Left ventricle myocardium inferior (tissue), 1 donor: ENCODE measurements at regions not wholly inside any gene's neighbourhood (a gene's known extent, or its start where the extent isn't known, plus 50 kb on each side); places are given as distances from the start of the nearest gene placed in this dataset.
A peak's percentile ranks its signal among the peaks of the same experiment; 100 is the strongest.

Source experiments
- DNase-seq: peaks from one replicate; pipeline ENCODE4 v3.0.0-alpha.2; 2020
- H3K27ac ChIP-seq: fragments of 200-600 bp; replicated peaks from 2 replicates; pipeline ENCODE4 v1.8.0; 2021
- H3K27me3 ChIP-seq: fragments of 200-600 bp; 2 replicates; pipeline ENCODE4 v1.8.0; 2021; ENCODE audit warnings: low read depth
- H3K36me3 ChIP-seq: fragments of 200-600 bp; 2 replicates; pipeline ENCODE4 v1.8.0; 2021
- H3K4me1 ChIP-seq: fragments of 200-600 bp; 2 replicates; pipeline ENCODE4 v1.8.0; 2021
- H3K4me3 ChIP-seq: fragments of 200-600 bp; 2 replicates; pipeline ENCODE4 v1.8.0; 2021; ENCODE audit warnings: mild to moderate bottlenecking, moderate library complexity
- H3K9me3 ChIP-seq: fragments of 200-600 bp; replicated peaks from 2 replicates; pipeline ENCODE4 v1.8.0; 2021
- intact Hi-C: fragments of 100-400 bp; cut with micrococcal nuclease; formaldehyde crosslinking; loops from one replicate; pipeline ENCODE4 v1.11.0; 2022
- TF ChIP-seq, protein P1 (sequence below): fragments of 200-600 bp; IDR thresholded peaks from 2 replicates; pipeline ENCODE4 v1.8.0; 2021; ENCODE audit warnings: antibody characterized with exemption, mild to moderate bottlenecking, borderline replicate concordance
- donor health status: DM: no; HTN: yes; CAD: no; lungs with severe emphysema.

DNA sequence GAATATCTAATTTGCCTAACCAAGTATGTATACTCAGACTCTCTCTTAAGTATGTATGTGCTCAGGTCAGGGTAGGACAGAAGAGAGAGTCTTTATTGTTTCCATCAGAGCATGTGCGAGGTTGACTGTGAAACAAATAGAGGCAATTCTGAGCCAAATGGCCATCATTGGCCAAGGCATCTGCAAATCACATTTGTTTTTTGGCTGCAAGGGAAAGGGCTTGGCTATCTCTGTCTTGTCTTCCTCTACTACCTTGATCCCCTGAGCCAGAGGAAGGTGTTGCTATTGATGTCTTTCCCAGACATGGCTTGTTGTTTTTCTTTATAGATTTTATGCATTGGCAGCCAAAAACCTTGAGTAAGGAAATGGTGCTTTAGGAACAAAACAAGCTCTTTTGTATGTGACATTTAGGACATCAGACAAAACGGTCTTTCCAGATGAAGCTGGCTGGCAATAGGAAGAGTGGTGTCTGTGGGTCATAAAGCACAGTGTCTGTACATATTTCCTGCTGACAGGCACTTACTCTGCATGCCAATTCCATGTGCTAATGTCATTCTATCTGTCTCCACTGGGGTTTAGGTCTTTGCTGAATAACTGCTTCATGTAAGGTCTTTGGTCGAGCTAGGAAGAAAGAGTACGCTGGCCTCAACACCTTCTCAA, 163.3 kb downstream of the BRINP2 start:
- TF ChIP-seq, protein P1, sequence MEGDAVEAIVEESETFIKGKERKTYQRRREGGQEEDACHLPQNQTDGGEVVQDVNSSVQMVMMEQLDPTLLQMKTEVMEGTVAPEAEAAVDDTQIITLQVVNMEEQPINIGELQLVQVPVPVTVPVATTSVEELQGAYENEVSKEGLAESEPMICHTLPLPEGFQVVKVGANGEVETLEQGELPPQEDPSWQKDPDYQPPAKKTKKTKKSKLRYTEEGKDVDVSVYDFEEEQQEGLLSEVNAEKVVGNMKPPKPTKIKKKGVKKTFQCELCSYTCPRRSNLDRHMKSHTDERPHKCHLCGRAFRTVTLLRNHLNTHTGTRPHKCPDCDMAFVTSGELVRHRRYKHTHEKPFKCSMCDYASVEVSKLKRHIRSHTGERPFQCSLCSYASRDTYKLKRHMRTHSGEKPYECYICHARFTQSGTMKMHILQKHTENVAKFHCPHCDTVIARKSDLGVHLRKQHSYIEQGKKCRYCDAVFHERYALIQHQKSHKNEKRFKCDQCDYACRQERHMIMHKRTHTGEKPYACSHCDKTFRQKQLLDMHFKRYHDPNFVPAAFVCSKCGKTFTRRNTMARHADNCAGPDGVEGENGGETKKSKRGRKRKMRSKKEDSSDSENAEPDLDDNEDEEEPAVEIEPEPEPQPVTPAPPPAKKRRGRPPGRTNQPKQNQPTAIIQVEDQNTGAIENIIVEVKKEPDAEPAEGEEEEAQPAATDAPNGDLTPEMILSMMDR: peak; percentile 50
- no peak for DNase-seq
- intact Hi-C loops: loop anchor here (10.0 kb wide), 1 partner anchor 79 kb away; no protein-coding TSS in a partner anchor
- Histone ChIP-seq H3K27me3 (peaks cover 37% of the 10 kb centered on the region), H3K4me1 (peaks cover 11% of the 10 kb centered on the region), H3K4me3 (no peak overlapping the region), H3K9me3 (no peaks in the 10 kb centered on the region), H3K36me3 (no peaks in the 10 kb centered on the region), H3K27ac (no peak overlapping the region)
